Omental fat pad (tissue), 3 donors: ENCODE measurements at regions not wholly inside any gene's neighbourhood (a gene's known extent, or its start where the extent isn't known, plus 50 kb on each side); places are given as distances from the start of the nearest gene placed in this dataset.

ENCODE experiments used
- ATAC-seq: fragments of 150-250 bp; one replicate; pipeline ENCODE4 v1.9.1; 2016; ENCODE audit warnings: mild to moderate bottlenecking, moderate library complexity; ENCODE audit not compliant: low FRiP score
- DNase-seq: peaks from one replicate; pipeline ENCODE4 v3.0.0-alpha.2; 2019; ENCODE audit warnings: low spot score
- TF ChIP-seq, protein P1 (sequence below), 3 donors: fragments of 450-650 bp; IDR thresholded peaks; one replicate each; pipeline ENCODE4 v1.5.1; 2016 to 2017; ENCODE audit warnings: antibody characterized with exemption in 3 of 3, mild to moderate bottlenecking in 3 of 3, moderate library complexity in 2 of 3

DNA sequence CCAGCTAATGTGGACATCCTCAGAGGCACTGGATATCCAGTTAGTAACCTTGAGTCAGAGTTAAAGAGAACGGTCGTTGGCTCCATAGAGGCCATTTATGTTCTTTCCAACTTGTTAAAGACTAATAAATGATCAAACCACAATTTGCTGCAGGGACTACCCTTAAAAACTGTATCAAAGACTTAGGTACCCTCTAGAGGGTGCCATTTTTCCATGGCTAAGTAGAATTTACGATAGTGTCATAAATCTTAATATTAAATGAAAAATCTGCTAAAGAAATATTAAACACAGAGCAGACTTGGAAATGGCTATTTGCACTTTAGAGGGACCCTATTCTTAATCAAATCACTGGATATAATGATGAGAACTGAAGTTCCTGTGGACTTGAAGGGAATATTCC lies 685.2 kb upstream of the CHORDC1 start:
- DNase-seq (no peak), ATAC-seq (no peak)
- TF ChIP-seq, protein P1, sequence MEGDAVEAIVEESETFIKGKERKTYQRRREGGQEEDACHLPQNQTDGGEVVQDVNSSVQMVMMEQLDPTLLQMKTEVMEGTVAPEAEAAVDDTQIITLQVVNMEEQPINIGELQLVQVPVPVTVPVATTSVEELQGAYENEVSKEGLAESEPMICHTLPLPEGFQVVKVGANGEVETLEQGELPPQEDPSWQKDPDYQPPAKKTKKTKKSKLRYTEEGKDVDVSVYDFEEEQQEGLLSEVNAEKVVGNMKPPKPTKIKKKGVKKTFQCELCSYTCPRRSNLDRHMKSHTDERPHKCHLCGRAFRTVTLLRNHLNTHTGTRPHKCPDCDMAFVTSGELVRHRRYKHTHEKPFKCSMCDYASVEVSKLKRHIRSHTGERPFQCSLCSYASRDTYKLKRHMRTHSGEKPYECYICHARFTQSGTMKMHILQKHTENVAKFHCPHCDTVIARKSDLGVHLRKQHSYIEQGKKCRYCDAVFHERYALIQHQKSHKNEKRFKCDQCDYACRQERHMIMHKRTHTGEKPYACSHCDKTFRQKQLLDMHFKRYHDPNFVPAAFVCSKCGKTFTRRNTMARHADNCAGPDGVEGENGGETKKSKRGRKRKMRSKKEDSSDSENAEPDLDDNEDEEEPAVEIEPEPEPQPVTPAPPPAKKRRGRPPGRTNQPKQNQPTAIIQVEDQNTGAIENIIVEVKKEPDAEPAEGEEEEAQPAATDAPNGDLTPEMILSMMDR (IDR thresholded peaks at IDR 0.05) = no peak

DNA sequence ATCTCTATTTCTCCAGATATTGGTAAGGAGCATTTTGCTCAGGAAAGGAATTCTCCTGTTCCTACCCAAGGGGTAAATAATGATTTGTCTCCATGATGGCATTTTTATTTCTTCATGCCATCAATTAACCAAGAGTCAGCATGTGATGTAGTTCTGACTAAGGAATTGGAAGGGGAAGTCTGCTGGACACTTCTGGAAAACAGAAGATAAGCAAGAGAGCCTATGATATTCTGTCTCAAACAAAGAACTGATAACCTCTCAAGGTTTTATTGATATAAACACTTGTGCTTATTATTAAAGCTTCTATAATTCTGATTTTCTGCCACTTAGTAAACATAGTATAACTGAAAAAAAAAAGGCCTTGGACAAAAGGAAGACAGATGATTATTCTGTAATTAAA lies 673.0 kb upstream of the CHORDC1 start:
- TF ChIP-seq, protein P1 (IDR thresholded peaks at IDR 0.05) = no peak
- DNase-seq = no peak
- no peak for ATAC-seq

DNA sequence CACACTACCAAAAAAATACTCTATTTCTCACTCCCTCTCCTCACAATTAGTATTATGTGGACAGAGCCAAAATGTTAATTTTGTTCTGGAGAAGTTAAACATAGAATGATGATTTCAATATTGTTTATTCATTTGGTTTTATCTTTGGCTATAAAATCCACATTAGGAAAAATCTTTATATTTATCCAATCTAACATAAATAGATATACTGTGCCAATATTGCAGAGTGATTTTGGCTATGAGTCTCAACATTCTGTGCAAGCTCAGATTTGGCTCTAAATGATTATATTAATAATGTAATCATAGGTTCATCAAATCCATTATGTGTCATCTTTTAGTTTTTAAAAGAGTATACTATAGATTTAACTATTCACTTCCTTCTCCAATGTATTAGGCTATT lies 667.5 kb upstream of the CHORDC1 start:
- TF ChIP-seq, protein P1 (IDR thresholded peaks at IDR 0.05) = no peak
- DNase-seq (no peak), ATAC-seq (no peak)

DNA sequence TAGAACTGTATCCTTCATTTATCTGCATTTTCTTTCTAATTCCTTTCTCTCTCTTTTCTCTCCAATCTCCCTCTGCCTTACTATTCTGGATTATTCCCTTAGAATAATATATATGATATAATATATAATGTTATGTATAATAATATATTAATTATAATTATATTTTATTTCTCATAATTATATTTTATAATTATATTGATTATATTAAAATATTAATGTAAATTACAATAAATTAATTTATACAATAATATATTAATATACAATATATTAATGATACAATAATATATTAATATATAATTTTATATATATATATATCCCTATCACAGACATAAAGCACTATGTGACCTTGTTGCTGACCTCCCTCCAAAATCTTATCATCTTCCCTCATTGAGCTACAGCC lies 661.3 kb upstream of the CHORDC1 start:
- ATAC-seq = no peak
- no peak for DNase-seq
- TF ChIP-seq, protein P1 (IDR thresholded peaks at IDR 0.05) = no peak

DNA sequence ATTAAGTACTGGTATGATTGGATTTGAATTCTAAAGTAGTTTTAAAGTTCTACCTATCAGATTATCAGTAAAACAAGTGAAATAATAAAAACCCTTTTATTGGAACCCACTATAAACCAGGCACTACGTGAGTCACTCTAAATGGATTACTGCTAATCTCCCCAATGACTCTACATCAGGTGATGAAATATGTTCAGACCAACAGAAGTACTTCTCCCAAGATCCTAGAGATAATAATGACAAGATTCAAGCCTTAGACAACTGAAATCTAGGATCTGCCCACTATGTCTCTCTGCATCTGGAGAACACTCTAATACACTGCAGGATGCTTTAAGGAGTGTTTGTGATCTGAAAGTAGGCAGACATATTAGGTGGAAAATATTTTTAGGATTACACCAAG lies 652.1 kb upstream of the CHORDC1 start:
- DNase-seq (no peak), ATAC-seq (no peak)
- TF ChIP-seq, protein P1 (IDR thresholded peaks at IDR 0.05) = no peak

DNA sequence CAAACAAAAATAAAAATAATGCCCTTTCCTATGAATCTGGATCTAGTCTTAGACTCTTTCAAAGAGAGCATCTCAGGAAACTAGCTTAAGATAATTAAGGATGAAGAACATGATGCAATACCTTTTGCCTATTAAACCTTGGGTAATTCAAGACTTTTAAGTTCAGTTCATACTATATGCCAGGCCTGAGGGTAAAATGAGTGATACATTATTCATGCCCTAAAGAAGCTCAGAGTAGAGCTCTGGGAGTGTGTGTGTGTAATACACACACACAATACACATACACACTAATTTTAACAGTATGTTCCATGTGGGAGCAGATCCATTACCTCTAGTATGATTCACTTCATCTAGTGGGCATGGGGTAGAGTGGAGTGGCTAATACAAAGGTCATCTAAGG lies 651.4 kb upstream of the CHORDC1 start:
- TF ChIP-seq, protein P1 (IDR thresholded peaks at IDR 0.05) = no peak
- no peak for ATAC-seq
- DNase-seq = no peak

DNA sequence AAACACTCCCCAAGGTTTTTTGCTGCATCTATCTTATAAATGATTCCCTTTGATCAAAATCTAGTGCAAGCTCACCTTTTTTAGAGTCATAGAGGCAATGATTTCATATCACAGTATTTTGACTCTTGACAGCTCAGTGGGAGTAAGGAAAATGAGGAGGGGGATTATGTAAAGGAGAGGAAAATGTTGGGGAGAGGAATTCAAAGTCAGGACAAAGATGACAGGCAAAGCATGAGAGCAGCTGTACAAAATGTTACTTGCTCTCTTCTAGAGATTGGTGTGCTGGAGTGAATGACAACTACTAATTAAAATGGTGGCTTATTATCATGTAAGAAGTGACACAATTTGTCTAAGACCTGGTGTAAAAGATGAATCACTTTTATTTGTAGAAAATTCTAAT lies 644.6 kb upstream of the CHORDC1 start:
- DNase-seq = no peak
- ATAC-seq = no peak
- TF ChIP-seq, protein P1 (IDR thresholded peaks at IDR 0.05) = no peak
